IMR-90 (cell line): ENCODE measurements at regions not wholly inside any gene's neighbourhood (a gene's known extent, or its start where the extent isn't known, plus 50 kb on each side); places are given as distances from the start of the nearest gene placed in this dataset.

ENCODE experiments used
- BHLHE40 ChIP-seq: fragments of 150-350 bp; IDR thresholded peaks from 2 replicates; pipeline ENCODE4 v1.6.1; 2016; ENCODE audit warnings: mild to moderate bottlenecking, low read depth, low read length
- CEBPB ChIP-seq: IDR thresholded peaks from 2 replicates; pipeline ENCODE4 v1.6.1; 2012; ENCODE audit warnings: low read depth, low read length, improper control_type of control experiment
- CHD1 ChIP-seq: IDR thresholded peaks from 2 replicates; pipeline ENCODE4 v1.6.1; 2012; ENCODE audit warnings: low read depth, low read length, improper control_type of control experiment
- FOS ChIP-seq: fragments of 150-350 bp; IDR thresholded peaks from 2 replicates; pipeline ENCODE4 v1.6.1; 2016; ENCODE audit warnings: low read depth, low read length
- MAFK ChIP-seq: IDR thresholded peaks from 2 replicates; pipeline ENCODE4 v1.6.1; 2012; ENCODE audit warnings: low read depth, low read length, improper control_type of control experiment
- MAZ ChIP-seq: IDR thresholded peaks from 2 replicates; pipeline ENCODE4 v1.6.1; 2012; ENCODE audit warnings: low read depth, mild to moderate bottlenecking, low read length, improper control_type of control experiment, moderate library complexity, borderline replicate concordance
- MXI1 ChIP-seq: IDR thresholded peaks from 2 replicates; pipeline ENCODE4 v1.6.1; 2012; ENCODE audit warnings: low read depth, mild to moderate bottlenecking, low read length, moderate library complexity, borderline replicate concordance
- NFE2L2 ChIP-seq: fragments of 150-350 bp; IDR thresholded peaks from 2 replicates; pipeline ENCODE4 v1.6.1; 2016; ENCODE audit warnings: low read depth, mild to moderate bottlenecking, low read length
- POLR2A ChIP-seq: IDR thresholded peaks from 2 replicates; pipeline ENCODE4 v1.6.1; 2012; ENCODE audit warnings: mild to moderate bottlenecking, low read depth, low read length
- RCOR1 ChIP-seq: IDR thresholded peaks from 2 replicates; pipeline ENCODE4 v1.6.1; 2012; ENCODE audit warnings: mild to moderate bottlenecking, low read length, improper control_type of control experiment; ENCODE audit not compliant: insufficient replicate concordance
- SMC3 ChIP-seq: fragments of 150-350 bp; IDR thresholded peaks from 2 replicates; pipeline ENCODE4 v1.6.1; 2016; ENCODE audit warnings: low read depth, mild to moderate bottlenecking, antibody characterized with exemption, low read length, moderate library complexity
- TF ChIP-seq, protein P1 (sequence below): conservative IDR thresholded peaks from 2 replicates; pipeline ENCODE4 v1.5.1; 2012; ENCODE audit warnings: mild to moderate bottlenecking, low read depth, low read length, improper control_type of control experiment
- TF ChIP-seq, protein P2 (sequence below): fragments of 150-350 bp; IDR thresholded peaks from 2 replicates; pipeline ENCODE4 v1.6.1; 2017; ENCODE audit warnings: mild to moderate bottlenecking, antibody characterized with exemption, low read length, low read depth
- TF ChIP-seq, protein P3 (sequence below): fragments of 150-350 bp; IDR thresholded peaks from 2 replicates; pipeline ENCODE4 v1.6.1; 2016; ENCODE audit warnings: low read depth, mild to moderate bottlenecking, low read length, moderate library complexity, borderline replicate concordance

DNA sequence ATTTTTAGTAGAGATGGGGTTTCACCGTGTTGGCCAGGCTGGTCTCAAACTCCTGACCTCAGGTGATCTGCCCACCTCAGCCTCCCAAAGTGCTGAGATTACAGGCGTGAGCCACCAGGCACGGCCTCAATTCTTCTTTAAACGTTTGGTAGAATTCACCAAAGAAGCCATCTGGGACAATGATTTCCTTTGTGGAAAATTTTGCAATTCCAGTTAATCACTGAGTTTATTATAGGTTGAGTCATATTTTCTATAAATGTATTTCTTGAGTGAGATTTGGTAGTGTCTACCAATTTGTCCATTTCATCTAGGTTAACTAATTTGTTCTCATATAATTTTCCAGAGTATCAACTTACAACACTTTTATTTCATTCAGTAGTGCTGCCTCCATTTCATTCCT is 683.9 kb upstream of the TMEM132C start:
- TF ChIP-seq, protein P1, sequence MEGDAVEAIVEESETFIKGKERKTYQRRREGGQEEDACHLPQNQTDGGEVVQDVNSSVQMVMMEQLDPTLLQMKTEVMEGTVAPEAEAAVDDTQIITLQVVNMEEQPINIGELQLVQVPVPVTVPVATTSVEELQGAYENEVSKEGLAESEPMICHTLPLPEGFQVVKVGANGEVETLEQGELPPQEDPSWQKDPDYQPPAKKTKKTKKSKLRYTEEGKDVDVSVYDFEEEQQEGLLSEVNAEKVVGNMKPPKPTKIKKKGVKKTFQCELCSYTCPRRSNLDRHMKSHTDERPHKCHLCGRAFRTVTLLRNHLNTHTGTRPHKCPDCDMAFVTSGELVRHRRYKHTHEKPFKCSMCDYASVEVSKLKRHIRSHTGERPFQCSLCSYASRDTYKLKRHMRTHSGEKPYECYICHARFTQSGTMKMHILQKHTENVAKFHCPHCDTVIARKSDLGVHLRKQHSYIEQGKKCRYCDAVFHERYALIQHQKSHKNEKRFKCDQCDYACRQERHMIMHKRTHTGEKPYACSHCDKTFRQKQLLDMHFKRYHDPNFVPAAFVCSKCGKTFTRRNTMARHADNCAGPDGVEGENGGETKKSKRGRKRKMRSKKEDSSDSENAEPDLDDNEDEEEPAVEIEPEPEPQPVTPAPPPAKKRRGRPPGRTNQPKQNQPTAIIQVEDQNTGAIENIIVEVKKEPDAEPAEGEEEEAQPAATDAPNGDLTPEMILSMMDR: no peak
- no peak for TF ChIP-seq RCOR1
- no peak for TF ChIP-seq MAFK
- no peak for TF ChIP-seq POLR2A
- TF ChIP-seq CHD1: no peak
- no peak for TF ChIP-seq FOS
- TF ChIP-seq, protein P2, sequence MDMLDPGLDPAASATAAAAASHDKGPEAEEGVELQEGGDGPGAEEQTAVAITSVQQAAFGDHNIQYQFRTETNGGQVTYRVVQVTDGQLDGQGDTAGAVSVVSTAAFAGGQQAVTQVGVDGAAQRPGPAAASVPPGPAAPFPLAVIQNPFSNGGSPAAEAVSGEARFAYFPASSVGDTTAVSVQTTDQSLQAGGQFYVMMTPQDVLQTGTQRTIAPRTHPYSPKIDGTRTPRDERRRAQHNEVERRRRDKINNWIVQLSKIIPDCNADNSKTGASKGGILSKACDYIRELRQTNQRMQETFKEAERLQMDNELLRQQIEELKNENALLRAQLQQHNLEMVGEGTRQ: no peak
- no peak for TF ChIP-seq SMC3
- no peak for TF ChIP-seq CEBPB
- TF ChIP-seq, protein P3, sequence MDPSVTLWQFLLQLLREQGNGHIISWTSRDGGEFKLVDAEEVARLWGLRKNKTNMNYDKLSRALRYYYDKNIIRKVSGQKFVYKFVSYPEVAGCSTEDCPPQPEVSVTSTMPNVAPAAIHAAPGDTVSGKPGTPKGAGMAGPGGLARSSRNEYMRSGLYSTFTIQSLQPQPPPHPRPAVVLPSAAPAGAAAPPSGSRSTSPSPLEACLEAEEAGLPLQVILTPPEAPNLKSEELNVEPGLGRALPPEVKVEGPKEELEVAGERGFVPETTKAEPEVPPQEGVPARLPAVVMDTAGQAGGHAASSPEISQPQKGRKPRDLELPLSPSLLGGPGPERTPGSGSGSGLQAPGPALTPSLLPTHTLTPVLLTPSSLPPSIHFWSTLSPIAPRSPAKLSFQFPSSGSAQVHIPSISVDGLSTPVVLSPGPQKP: no peak
- TF ChIP-seq MAZ: no peak
- no peak for TF ChIP-seq NFE2L2
- no peak for TF ChIP-seq MXI1
- no peak for TF ChIP-seq BHLHE40
